Breast epithelium (tissue), 3 donors: ENCODE measurements at regions not wholly inside any gene's neighbourhood (a gene's known extent, or its start where the extent isn't known, plus 50 kb on each side); places are given as distances from the start of the nearest gene placed in this dataset.

Experiments
- POLR2A ChIP-seq: fragments of 450-650 bp; IDR thresholded peaks from one replicate; pipeline ENCODE4 v1.6.1; 2016; ENCODE audit warnings: antibody characterized with exemption, mild to moderate bottlenecking, moderate library complexity
- POLR2AphosphoS5 ChIP-seq, 3 donors: sonication (generic); formaldehyde crosslinking; IDR thresholded peaks; one replicate each; pipeline ENCODE4 v1.6.1; 2017; ENCODE audit warnings: antibody characterized with exemption in 3 of 3
- TF ChIP-seq, protein P1 (sequence below), 3 donors: fragments of 450-650 bp; IDR thresholded peaks; one replicate each; pipeline ENCODE4 v1.5.1; 2016 to 2017; ENCODE audit warnings: antibody characterized with exemption in 3 of 3, mild to moderate bottlenecking in 3 of 3, moderate library complexity in 3 of 3

- TF ChIP-seq POLR2AphosphoS5 (IDR thresholded peaks at IDR 0.05) (no peak), POLR2A (no peak)
- TF ChIP-seq, protein P1, sequence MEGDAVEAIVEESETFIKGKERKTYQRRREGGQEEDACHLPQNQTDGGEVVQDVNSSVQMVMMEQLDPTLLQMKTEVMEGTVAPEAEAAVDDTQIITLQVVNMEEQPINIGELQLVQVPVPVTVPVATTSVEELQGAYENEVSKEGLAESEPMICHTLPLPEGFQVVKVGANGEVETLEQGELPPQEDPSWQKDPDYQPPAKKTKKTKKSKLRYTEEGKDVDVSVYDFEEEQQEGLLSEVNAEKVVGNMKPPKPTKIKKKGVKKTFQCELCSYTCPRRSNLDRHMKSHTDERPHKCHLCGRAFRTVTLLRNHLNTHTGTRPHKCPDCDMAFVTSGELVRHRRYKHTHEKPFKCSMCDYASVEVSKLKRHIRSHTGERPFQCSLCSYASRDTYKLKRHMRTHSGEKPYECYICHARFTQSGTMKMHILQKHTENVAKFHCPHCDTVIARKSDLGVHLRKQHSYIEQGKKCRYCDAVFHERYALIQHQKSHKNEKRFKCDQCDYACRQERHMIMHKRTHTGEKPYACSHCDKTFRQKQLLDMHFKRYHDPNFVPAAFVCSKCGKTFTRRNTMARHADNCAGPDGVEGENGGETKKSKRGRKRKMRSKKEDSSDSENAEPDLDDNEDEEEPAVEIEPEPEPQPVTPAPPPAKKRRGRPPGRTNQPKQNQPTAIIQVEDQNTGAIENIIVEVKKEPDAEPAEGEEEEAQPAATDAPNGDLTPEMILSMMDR (IDR thresholded peaks at IDR 0.05), result peak; percentile 35 to 50 (median 46)
Measured at GRCh38 chr12:124399622-124400021, 104.7 kb downstream of the RFLNA start.
